DND-41 (cell line): ENCODE measurements at regions not wholly inside any gene's neighbourhood (a gene's known extent, or its start where the extent isn't known, plus 50 kb on each side); places are given as distances from the start of the nearest gene placed in this dataset.
"Not testable (repeated sequence)": the region's sequence is repeated elsewhere in the genome, so short reads cannot be mapped to it uniquely, and the experiment has no call there.

Source experiments
- ATAC-seq: fragments of 200-7000 bp; cut with Tn5 transposase; 3 replicates; pipeline ENCODE4 v1.9.1; 2021; ENCODE audit warnings: low read depth; ENCODE audit not compliant: insufficient read depth
- DNase-seq: peaks from one replicate; pipeline ENCODE4 v3.0.0-alpha.2; 2020
- H2AFZ ChIP-seq: 2 replicates; pipeline ENCODE4 v1.6.0; 2012; ENCODE audit warnings: low read depth, low read length
- H3K27ac ChIP-seq: 2 replicates; pipeline ENCODE4 v1.5.1; 2012; ENCODE audit warnings: low read length, inconsistent platforms
- H3K27me3 ChIP-seq: fragments of 200-600 bp; sonication (generic); 2 replicates; pipeline ENCODE4 v1.6.0; 2012; ENCODE audit warnings: low read length, mild to moderate bottlenecking, inconsistent platforms; ENCODE audit not compliant: insufficient read depth, poor library complexity
- H3K36me3 ChIP-seq: 2 replicates; pipeline ENCODE4 v1.5.1; 2012; ENCODE audit warnings: low read length, inconsistent platforms; ENCODE audit not compliant: insufficient read depth
- H3K4me1 ChIP-seq: 2 replicates; pipeline ENCODE4 v1.5.1; 2012; ENCODE audit warnings: mild to moderate bottlenecking, low read length; ENCODE audit not compliant: insufficient read depth
- H3K4me2 ChIP-seq: 2 replicates; pipeline ENCODE4 v1.6.0; 2012; ENCODE audit warnings: mild to moderate bottlenecking, moderate library complexity, low read length, inconsistent platforms; ENCODE audit not compliant: insufficient read depth
- H3K4me3 ChIP-seq, 2 experiments: fragments of 200-600 bp in 1 of 2; shearing (Covaris generic) in 1 of 2; 2 replicates each; pipeline ENCODE4 v1.5.1; 2012 to 2016; ENCODE audit warnings: inconsistent platforms in 2 of 2, low read length in 2 of 2, mild to moderate bottlenecking in 2 of 2, low read depth in 1 of 2, moderate library complexity in 1 of 2
- H3K79me2 ChIP-seq: 2 replicates; pipeline ENCODE4 v1.6.0; 2012; ENCODE audit warnings: low read length, inconsistent platforms; ENCODE audit not compliant: insufficient read depth
- H3K9ac ChIP-seq: 2 replicates; pipeline ENCODE4 v1.6.0; 2012; ENCODE audit warnings: low read depth, mild to moderate bottlenecking, inconsistent platforms, low read length, moderate library complexity
- H3K9me3 ChIP-seq: 2 replicates; pipeline ENCODE4 v1.5.1; 2012; ENCODE audit warnings: low read length, moderate library complexity, mild to moderate bottlenecking, inconsistent platforms; ENCODE audit not compliant: insufficient read depth, severe bottlenecking
- H4K20me1 ChIP-seq: 2 replicates; pipeline ENCODE4 v1.6.0; 2012; ENCODE audit warnings: low read length; ENCODE audit not compliant: insufficient read depth
- CTCF ChIP-seq: IDR thresholded peaks from 2 replicates; pipeline ENCODE4 v1.5.1; 2012; ENCODE audit warnings: borderline replicate concordance, low read length, moderate library complexity, mild to moderate bottlenecking; ENCODE audit not compliant: poor library complexity, severe bottlenecking; ENCODE audit errors: extremely low read depth
- EZH2 ChIP-seq: IDR thresholded peaks from 3 replicates; pipeline ENCODE4 v1.6.1; 2012; ENCODE audit warnings: borderline replicate concordance, low read depth, mild to moderate bottlenecking, moderate library complexity, low read length, inconsistent platforms; ENCODE audit not compliant: severe bottlenecking

GRCh38 chr10:27319752-27320431 is 79.3 kb upstream of the ACBD5 start:
- ATAC-seq (no peak), DNase-seq (no peak)
- Histone ChIP-seq H4K20me1 (no peaks in the 10 kb centered on the region), H2AFZ (no peak overlapping the region), H3K4me3 (no peak overlapping the region), H3K79me2 (no peaks in the 10 kb centered on the region), H3K9ac (no peak overlapping the region), H3K36me3 (no peaks in the 10 kb centered on the region), H3K4me2 (no peak overlapping the region), H3K27me3 (peaks cover 3% of the 10 kb centered on the region), H3K4me1 (no peaks in the 10 kb centered on the region), H3K9me3 (no peaks in the 10 kb centered on the region), H3K27ac (no peak overlapping the region)
- TF ChIP-seq CTCF = no peak
- no peak for TF ChIP-seq EZH2

DNA sequence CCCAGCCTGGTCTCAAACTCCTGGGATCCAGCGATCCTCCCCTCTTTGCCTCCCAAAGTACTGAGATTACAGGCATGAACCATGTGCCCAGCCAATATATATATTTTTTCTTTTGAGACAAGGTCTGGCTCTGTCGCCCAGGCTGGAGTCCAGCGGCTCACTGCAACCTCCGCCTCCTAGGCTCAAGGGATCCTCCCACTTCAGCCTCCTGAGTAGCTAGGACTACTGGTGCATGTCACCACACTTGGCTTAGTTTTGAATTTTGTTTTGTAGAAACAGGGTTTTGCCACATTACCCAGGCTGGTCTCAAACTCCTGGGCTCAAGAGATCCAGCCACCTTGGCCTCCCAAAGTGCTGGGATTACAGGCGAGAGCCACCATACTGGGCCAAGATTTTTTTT is 78.5 kb upstream of the ACBD5 start:
- not testable (repeated sequence) for H3K27ac ChIP-seq, H3K4me1 ChIP-seq, H3K36me3 ChIP-seq, H3K9me3 ChIP-seq, H4K20me1 ChIP-seq, H2AFZ ChIP-seq, H3K9ac ChIP-seq, H3K79me2 ChIP-seq, H3K27me3 ChIP-seq, H3K4me2 ChIP-seq, H3K4me3 ChIP-seq, ATAC-seq, DNase-seq

DNA sequence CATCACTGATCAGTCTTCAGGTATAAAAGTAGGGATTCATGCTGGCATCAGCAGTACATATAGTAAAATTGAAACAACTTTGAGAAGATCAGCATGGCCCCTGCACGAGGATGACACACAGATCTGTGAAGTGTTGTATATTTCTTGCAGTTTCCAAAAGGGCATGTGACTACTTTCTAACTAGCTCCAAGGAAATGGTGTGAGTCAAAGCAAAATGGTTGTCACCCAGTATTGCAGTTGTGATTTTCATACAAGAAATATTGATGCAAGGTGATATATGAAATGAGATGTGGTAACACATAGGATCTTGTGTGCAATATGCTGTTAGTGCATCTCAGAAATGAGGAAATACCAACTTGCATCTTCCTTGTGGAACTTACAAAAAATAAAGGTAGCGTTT is 74.5 kb upstream of the ACBD5 start:
- H3K27ac ChIP-seq, H3K9ac ChIP-seq, H3K36me3 ChIP-seq, H3K9me3 ChIP-seq, H3K27me3 ChIP-seq, H3K4me3 ChIP-seq, H4K20me1 ChIP-seq, ATAC-seq, DNase-seq, H2AFZ ChIP-seq, H3K4me1 ChIP-seq, H3K4me2 ChIP-seq, H3K79me2 ChIP-seq: not testable (repeated sequence)

DNA sequence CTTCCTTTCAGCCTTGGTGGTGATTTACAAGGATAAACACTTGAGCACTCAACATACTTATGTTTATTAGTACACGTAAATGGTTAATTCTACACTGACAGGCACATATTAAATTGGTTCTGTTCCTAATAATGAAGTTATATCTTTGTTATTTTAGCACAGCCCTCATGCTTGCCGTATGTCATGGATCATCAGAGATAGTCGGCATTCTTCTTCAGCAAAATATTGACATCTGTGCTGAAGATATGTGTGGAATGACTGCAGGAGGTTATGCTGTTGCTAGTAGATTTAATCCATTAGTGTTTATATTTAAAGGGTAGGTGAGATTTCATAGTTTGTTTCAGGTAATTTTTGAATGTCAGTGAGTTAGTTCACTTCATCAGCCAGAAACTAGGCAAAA is 73.0 kb upstream of the ACBD5 start:
- H3K79me2 ChIP-seq, H3K9me3 ChIP-seq, H3K9ac ChIP-seq, H4K20me1 ChIP-seq, H3K27ac ChIP-seq, H3K36me3 ChIP-seq, H3K4me1 ChIP-seq, H3K4me3 ChIP-seq, DNase-seq, ATAC-seq, H2AFZ ChIP-seq, H3K4me2 ChIP-seq, H3K27me3 ChIP-seq: not testable (repeated sequence)

DNA sequence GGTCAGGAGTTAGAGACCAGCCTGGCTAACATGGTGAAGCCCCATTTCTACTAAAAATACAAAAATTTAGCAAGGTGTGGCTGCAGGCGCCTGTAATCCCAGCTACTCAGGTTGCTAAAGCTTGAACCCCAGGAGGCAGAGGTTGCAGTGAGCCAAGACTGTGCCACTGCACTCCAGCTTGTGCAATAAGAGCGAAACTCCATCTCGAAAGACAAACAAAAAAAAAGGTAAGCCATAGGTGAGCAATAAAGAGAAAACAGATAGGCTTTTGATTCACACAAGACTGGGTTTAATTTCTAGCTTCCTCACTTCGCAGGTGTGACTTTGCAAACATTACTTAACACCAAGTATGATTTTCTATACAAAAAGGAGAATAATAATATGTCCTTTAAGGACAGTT is 72.3 kb upstream of the ACBD5 start:
- Histone ChIP-seq H3K79me2 (no peaks in the 10 kb centered on the region), H4K20me1 (no peaks in the 10 kb centered on the region), H3K4me1 (no peaks in the 10 kb centered on the region), H3K9me3 (no peaks in the 10 kb centered on the region), H3K27ac (no peak overlapping the region), H3K27me3 (no peaks in the 10 kb centered on the region), H3K9ac (no peak overlapping the region), H2AFZ (no peak overlapping the region), H3K36me3 (no peaks in the 10 kb centered on the region), H3K4me2 (no peak overlapping the region), H3K4me3 (no peak overlapping the region)
- DNase-seq (no peak), ATAC-seq (no peak)
- no peak for TF ChIP-seq EZH2
- no peak for TF ChIP-seq CTCF

DNA sequence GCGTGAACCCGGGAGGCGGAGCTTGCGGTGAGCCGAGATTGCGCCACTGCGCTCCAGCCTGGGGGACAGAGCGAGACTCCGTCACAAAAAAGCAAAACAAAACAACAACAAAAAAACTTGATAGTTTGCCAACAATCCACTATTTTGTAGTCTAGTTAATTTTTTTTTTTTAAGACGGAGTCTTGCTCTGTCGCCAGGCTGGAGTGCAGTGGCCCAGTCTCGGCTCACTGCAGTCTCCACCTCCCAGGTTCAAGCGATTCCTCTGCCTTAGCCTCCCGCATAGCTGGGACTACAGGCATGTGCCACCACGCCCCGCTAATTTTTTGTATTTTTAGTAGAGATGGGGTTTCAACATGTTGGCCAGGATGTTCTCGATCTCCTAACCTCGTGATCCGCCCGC is 71.2 kb upstream of the ACBD5 start:
- ATAC-seq, H3K9ac ChIP-seq, H3K4me3 ChIP-seq, H2AFZ ChIP-seq, H3K4me2 ChIP-seq, H4K20me1 ChIP-seq, H3K27me3 ChIP-seq, H3K9me3 ChIP-seq, H3K79me2 ChIP-seq, H3K36me3 ChIP-seq, H3K4me1 ChIP-seq, H3K27ac ChIP-seq, DNase-seq: not testable (repeated sequence)

DNA sequence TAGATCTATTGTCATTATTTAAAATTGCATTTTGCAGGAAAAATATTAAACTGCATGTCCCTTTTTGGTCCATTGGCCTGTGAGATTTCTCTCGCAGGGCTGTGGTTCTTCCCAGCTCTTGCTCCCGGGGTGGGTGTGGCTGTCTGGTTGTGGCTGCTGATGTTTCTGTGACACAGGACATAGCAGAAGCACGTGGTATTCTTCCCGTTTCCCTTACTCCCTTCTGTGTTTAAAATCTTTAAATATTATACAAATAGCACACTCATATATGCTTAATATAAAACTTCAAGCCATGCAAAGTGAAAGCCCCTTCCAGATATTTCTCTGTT is 57.9 kb upstream of the ACBD5 start:
- H3K27me3 ChIP-seq, ATAC-seq, H3K9me3 ChIP-seq, H3K36me3 ChIP-seq, H3K4me3 ChIP-seq, H2AFZ ChIP-seq, H3K27ac ChIP-seq, DNase-seq, H3K79me2 ChIP-seq, H3K4me1 ChIP-seq, H3K9ac ChIP-seq, H4K20me1 ChIP-seq, H3K4me2 ChIP-seq: not testable (repeated sequence)
